ENCODE measurements at regions not wholly inside any gene's neighbourhood (a gene's known extent, or its start where the extent isn't known, plus 50 kb on each side); places are given as distances from the start of the nearest gene placed in this dataset.

DNA sequence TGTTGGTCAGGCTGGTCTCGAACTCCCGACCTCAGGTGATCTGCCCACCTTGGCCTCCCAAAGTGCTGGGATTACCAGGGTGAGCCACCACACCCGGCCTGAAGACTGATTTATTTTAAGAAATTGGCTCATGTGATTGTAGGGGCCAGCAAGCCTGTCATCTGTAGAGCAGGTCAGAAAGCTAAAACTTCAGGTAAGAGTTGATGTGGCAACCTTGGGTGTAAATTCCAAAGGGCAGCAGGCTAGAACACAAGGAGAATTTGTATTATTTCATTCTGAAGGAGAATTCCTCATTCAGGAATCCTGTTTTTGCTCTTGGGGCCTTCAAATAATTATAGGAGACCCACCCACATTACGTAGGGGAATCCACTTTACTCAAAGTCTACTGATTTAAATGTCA, 728.7 kb downstream of the LTN1 start:
- TF ChIP-seq, protein P1, sequence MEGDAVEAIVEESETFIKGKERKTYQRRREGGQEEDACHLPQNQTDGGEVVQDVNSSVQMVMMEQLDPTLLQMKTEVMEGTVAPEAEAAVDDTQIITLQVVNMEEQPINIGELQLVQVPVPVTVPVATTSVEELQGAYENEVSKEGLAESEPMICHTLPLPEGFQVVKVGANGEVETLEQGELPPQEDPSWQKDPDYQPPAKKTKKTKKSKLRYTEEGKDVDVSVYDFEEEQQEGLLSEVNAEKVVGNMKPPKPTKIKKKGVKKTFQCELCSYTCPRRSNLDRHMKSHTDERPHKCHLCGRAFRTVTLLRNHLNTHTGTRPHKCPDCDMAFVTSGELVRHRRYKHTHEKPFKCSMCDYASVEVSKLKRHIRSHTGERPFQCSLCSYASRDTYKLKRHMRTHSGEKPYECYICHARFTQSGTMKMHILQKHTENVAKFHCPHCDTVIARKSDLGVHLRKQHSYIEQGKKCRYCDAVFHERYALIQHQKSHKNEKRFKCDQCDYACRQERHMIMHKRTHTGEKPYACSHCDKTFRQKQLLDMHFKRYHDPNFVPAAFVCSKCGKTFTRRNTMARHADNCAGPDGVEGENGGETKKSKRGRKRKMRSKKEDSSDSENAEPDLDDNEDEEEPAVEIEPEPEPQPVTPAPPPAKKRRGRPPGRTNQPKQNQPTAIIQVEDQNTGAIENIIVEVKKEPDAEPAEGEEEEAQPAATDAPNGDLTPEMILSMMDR (IDR thresholded peaks at IDR 0.05; ENCODE audit: insufficient read depth, low read length), result no peak
- DNase-seq (ENCODE audit: low read depth), result no peak

DNA sequence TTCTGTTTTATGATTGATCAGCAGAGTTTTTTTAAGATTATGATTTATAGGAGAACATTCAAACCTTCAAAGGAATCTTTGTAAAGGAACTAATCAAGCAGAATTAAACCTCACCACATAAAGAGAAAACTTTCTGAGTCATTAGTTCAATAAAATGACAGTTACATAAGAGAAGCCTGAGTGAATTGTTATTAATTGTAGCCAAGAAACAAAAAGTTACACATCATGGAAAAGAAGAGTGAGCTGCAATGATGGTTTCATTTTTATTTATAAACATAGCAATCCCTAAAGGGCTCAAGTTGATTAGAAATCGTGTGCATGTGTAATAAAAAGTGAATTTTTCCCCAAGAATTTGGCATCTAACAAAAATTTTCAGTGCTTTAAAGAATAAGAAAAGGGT, 731.4 kb downstream of the LTN1 start:
- TF ChIP-seq, protein P1 (IDR thresholded peaks at IDR 0.05; ENCODE audit: insufficient read depth, low read length), result no peak
- peak; percentile 37 for DNase-seq (ENCODE audit: low read depth)

More for the DNA sequence above, 728.7 kb downstream of the LTN1 start:
- H3K4me3 ChIP-seq (ENCODE audit: low read depth, low read length), result no peak overlapping the region

DNA sequence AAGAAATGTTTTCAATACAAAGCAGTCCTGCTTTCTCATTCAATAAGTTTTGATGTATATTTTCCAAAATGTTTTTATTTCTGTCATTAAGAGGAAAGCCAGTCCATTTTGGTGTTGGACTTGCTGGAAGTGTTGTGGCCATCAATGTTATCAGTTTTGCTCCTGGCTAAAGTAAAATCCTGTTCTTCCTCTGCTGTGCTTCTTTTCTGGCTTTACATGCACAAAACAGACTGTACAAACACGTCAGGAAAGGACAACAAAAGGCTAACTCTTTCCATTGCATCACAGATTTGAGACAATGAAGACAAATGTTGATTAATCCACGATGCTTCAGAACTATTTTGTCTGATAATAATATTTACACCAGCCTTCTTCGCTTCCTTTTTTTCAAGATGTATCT, 735.4 kb downstream of the LTN1 start:
- peak; percentile 75 for DNase-seq (ENCODE audit: low read depth)
- TF ChIP-seq, protein P1 (IDR thresholded peaks at IDR 0.05; ENCODE audit: insufficient read depth, low read length), result no peak
- no peak overlapping the region for H3K4me3 ChIP-seq (ENCODE audit: low read depth, low read length)

More for the DNA sequence above, 731.4 kb downstream of the LTN1 start:
- no peak overlapping the region for H3K4me3 ChIP-seq (ENCODE audit: low read depth, low read length)

DNA sequence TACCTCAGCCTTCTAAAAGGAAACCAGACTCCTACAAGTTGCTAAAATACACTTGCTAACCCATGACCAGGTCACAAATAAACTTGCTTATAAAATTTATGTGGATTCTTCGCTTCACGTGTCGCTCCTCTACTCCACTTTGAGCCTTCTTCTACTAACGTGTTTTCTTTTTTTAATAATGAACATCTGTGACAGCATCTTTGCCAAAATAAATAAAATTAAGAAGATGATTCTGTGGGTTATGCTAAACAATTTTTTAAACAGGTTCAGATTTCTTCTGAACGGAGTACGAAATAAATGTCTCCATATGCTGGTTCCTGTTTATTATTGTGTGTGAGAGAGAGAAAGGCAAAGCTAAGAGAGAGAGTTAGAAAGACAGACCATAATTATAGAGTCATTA, 735.8 kb downstream of the LTN1 start:
- no peak for DNase-seq (ENCODE audit: low read depth)
- no peak overlapping the region for H3K4me3 ChIP-seq (ENCODE audit: low read depth, low read length)
- TF ChIP-seq, protein P1 (IDR thresholded peaks at IDR 0.05; ENCODE audit: insufficient read depth, low read length), result no peak

DNA sequence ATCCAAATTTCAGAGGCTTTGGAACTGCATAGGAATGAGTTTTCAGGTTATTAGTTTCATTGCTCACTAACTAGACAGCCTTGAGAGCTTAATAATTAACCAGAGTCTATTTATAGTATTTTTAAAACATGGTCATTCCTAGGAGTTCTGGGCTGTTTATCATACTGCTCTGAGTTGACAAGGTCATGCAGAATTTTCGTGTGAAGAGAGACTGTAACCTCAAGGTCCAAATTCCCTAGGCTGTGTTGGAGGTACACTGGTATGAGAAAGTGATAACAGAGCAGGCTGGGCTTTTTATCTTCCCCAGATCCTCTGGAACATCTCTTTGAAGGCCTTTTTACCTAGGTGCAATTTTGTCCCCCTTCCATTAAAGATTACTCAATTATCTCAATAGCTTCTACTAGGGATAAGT, 736.3 kb downstream of the LTN1 start:
- TF ChIP-seq, protein P1 (IDR thresholded peaks at IDR 0.05; ENCODE audit: insufficient read depth, low read length), result no peak
- H3K4me3 ChIP-seq (ENCODE audit: low read depth, low read length), result no peak overlapping the region
- DNase-seq (ENCODE audit: low read depth), result peak; percentile 47

DNA sequence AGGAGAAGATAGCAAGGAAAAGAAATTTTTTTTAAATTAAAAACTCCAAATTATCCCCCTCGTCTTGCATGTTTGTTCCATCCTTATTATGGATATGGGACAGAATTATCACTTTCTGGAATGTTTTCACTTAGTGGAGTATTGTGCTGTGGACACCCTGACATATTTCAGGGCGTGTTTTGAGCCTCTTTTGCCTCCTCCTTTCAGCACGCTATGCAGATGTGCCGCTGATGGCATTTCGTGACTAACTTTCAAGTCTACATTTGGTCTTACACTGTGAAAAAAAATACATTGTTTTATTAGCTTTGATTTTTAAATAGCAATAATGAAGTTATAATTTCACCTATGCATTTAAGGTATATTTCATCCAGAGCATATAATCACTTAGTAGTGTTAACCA, 738.7 kb downstream of the LTN1 start:
- no peak for DNase-seq (ENCODE audit: low read depth)
- TF ChIP-seq, protein P1 (IDR thresholded peaks at IDR 0.05; ENCODE audit: insufficient read depth, low read length), result no peak
- no peak overlapping the region for H3K4me3 ChIP-seq (ENCODE audit: low read depth, low read length)

DNA sequence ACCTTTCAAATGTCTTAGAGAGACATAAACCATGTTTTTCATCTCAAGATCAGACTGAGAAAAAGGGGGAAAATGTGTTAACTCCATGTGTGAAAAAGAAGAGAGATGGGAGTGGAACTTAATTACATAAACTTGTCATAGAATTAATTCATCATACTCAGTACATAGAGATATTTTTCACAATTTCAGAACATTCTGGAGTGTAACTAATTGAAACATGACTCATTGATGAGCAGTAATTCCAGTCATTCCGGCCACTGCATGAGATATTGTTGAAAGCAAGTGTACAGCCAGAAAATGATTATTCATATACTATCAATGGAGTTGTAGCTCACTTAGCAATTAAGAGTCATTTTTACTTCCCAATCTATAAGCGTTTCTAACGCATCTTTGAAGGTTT, 739.3 kb downstream of the LTN1 start:
- H3K4me3 ChIP-seq (ENCODE audit: low read depth, low read length), result no peak overlapping the region
- peak; percentile 57 for DNase-seq (ENCODE audit: low read depth)
- TF ChIP-seq, protein P1 (IDR thresholded peaks at IDR 0.05; ENCODE audit: insufficient read depth, low read length), result no peak
